ENCODE measurements at regions not wholly inside any gene's neighbourhood (a gene's known extent, or its start where the extent isn't known, plus 50 kb on each side); places are given as distances from the start of the nearest gene placed in this dataset.

- TF ChIP-seq CREB1 (CRISPR knock-in tag; IDR thresholded peaks at IDR 0.05; ENCODE audit: low read depth) (no peak), EZH2 (IDR thresholded peaks at IDR 0.05; ENCODE audit: low read depth, unreplicated experiment) (no peak), CTCF (conservative IDR thresholded peaks at IDR 0.05; ENCODE audit: low read depth in 2 of 2) (no peak), POLR2AphosphoS5 (IDR thresholded peaks at IDR 0.05; ENCODE audit: low read depth) (no peak), REST (IDR thresholded peaks at IDR 0.05; ENCODE audit: unreplicated experiment) (no peak), EZH2phosphoT487 (IDR thresholded peaks at IDR 0.05; ENCODE audit: unreplicated experiment) (no peak), STAT1 (IDR thresholded peaks at IDR 0.05; ENCODE audit: unreplicated experiment) (no peak), ETS1 (IDR thresholded peaks at IDR 0.05) (no peak), ZNF114 (CRISPR knock-in tag; IDR thresholded peaks at IDR 0.05) (no peak), JUNB (IDR thresholded peaks at IDR 0.05; ENCODE audit: unreplicated experiment) (no peak), ZNF331 (CRISPR knock-in tag; IDR thresholded peaks at IDR 0.05; ENCODE audit: low read depth) (no peak)
Observed at GRCh38 chr7:112970771-112971170, 115.9 kb downstream of the GPR85 start.

Measured in GM23338 (cell line).